ENCODE measurements at regions not wholly inside any gene's neighbourhood (a gene's known extent, or its start where the extent isn't known, plus 50 kb on each side); places are given as distances from the start of the nearest gene placed in this dataset.

- no CpG with 5 or more reads among the region's 4 CpGs for WGBS (ENCODE audit: extremely low coverage, insufficient coverage, insufficient read length)
Measured at GRCh38 chr2:71971493-71971892, 176.2 kb downstream of the CYP26B1 start.

GRCh38 chr2:71965530-71965929 is 182.1 kb downstream of the CYP26B1 start:
- no peak overlapping the region for H3K4me3 ChIP-seq (ENCODE audit: low read depth, low read length)
- H3K9me3 ChIP-seq (ENCODE audit: insufficient read depth, low read depth, low read length) = no peaks in the 10 kb centered on the region
- no peaks in the 10 kb centered on the region for H3K4me1 ChIP-seq (ENCODE audit: control insufficient read depth in 1 of 2, insufficient read depth in 2 of 2, low read length in 2 of 2)

More at GRCh38 chr2:71971493-71971892, 176.2 kb downstream of the CYP26B1 start:
- Histone ChIP-seq H3K9ac (ENCODE audit: low read length) (no peak overlapping the region), H3K36me3 (ENCODE audit: control insufficient read depth in 1 of 2, insufficient read depth in 2 of 2, low read length in 2 of 2) (no peaks in the 10 kb centered on the region), H3K79me2 (ENCODE audit: control insufficient read depth, insufficient read depth, low read length, poor library complexity) (no peaks in the 10 kb centered on the region), H3K4me1 (ENCODE audit: control insufficient read depth in 1 of 2, insufficient read depth in 2 of 2, low read length in 2 of 2) (no peaks in the 10 kb centered on the region), H3K27ac (ENCODE audit: low read depth, low read length) (no peak overlapping the region), H4K8ac (ENCODE audit: low read depth, low read length) (no peak overlapping the region), H3K27me3 (ENCODE audit: insufficient read depth, low read length) (no peaks in the 10 kb centered on the region), H3K23ac (ENCODE audit: low read length) (no peak overlapping the region), H2AFZ (ENCODE audit: insufficient read depth, low read length, poor library complexity) (no peak overlapping the region), H3K18ac (ENCODE audit: low read length) (no peak overlapping the region), H3K79me1 (ENCODE audit: low read length) (no peaks in the 10 kb centered on the region), H3K9me3 (ENCODE audit: insufficient read depth, low read depth, low read length) (peaks cover 2% of the 10 kb centered on the region), H2BK5ac (ENCODE audit: low read depth, low read length, poor library complexity) (no peak overlapping the region), H4K91ac (ENCODE audit: low read depth, low read length) (no peak overlapping the region), H2AK5ac (ENCODE audit: low read length) (no peak overlapping the region), H3K4ac (ENCODE audit: low read depth, low read length) (no peak overlapping the region), H3K4me3 (ENCODE audit: low read depth, low read length) (no peak overlapping the region), H3K14ac (ENCODE audit: low read length) (no peak overlapping the region), H2BK120ac (ENCODE audit: insufficient read depth, low read length, poor library complexity) (no peak overlapping the region), H2BK12ac (ENCODE audit: low read length) (no peak overlapping the region), H3K4me2 (ENCODE audit: low read length) (no peak overlapping the region), H4K12ac (ENCODE audit: low read depth, low read length) (no peak overlapping the region)
- no peak for DNase-seq

GRCh38 chr2:71962911-71963694 is 184.6 kb downstream of the CYP26B1 start:
- Histone ChIP-seq H2BK5ac (ENCODE audit: low read depth, low read length, poor library complexity) (no peak overlapping the region), H3K79me2 (ENCODE audit: control insufficient read depth, insufficient read depth, low read length, poor library complexity) (no peaks in the 10 kb centered on the region), H4K12ac (ENCODE audit: low read depth, low read length) (no peak overlapping the region), H2AK5ac (ENCODE audit: low read length) (no peak overlapping the region), H2BK120ac (ENCODE audit: insufficient read depth, low read length, poor library complexity) (no peak overlapping the region), H3K36me3 (ENCODE audit: control insufficient read depth in 1 of 2, insufficient read depth in 2 of 2, low read length in 2 of 2) (no peaks in the 10 kb centered on the region), H2AFZ (ENCODE audit: insufficient read depth, low read length, poor library complexity) (no peak overlapping the region), H3K4me3 (ENCODE audit: low read depth, low read length) (no peak overlapping the region), H3K18ac (ENCODE audit: low read length) (no peak overlapping the region), H3K9ac (ENCODE audit: low read length) (no peak overlapping the region), H3K4me1 (ENCODE audit: control insufficient read depth in 1 of 2, insufficient read depth in 2 of 2, low read length in 2 of 2) (no peaks in the 10 kb centered on the region), H4K91ac (ENCODE audit: low read depth, low read length) (no peak overlapping the region), H3K14ac (ENCODE audit: low read length) (no peak overlapping the region), H3K23ac (ENCODE audit: low read length) (no peak overlapping the region), H3K27ac (ENCODE audit: low read depth, low read length) (no peak overlapping the region), H4K8ac (ENCODE audit: low read depth, low read length) (no peak overlapping the region), H3K9me3 (ENCODE audit: insufficient read depth, low read depth, low read length) (no peaks in the 10 kb centered on the region), H2BK12ac (ENCODE audit: low read length) (no peak overlapping the region), H3K4ac (ENCODE audit: low read depth, low read length) (no peak overlapping the region), H3K4me2 (ENCODE audit: low read length) (no peak overlapping the region), H3K27me3 (ENCODE audit: insufficient read depth, low read length) (no peaks in the 10 kb centered on the region), H3K79me1 (ENCODE audit: low read length) (no peaks in the 10 kb centered on the region)
- no peak for DNase-seq
- WGBS (ENCODE audit: extremely low coverage, insufficient coverage, insufficient read length) = no CpG with 5 or more reads among the region's 10 CpGs

More at GRCh38 chr2:71965530-71965929, 182.1 kb downstream of the CYP26B1 start:
- H2AK5ac ChIP-seq (ENCODE audit: low read length) = no peak overlapping the region
- H2BK120ac ChIP-seq (ENCODE audit: insufficient read depth, low read length, poor library complexity) = no peak overlapping the region
- H3K4me2 ChIP-seq (ENCODE audit: low read length) = no peak overlapping the region
- no peaks in the 10 kb centered on the region for H3K36me3 ChIP-seq (ENCODE audit: control insufficient read depth in 1 of 2, insufficient read depth in 2 of 2, low read length in 2 of 2)
- no peaks in the 10 kb centered on the region for H3K79me1 ChIP-seq (ENCODE audit: low read length)
- H3K9ac ChIP-seq (ENCODE audit: low read length) = no peak overlapping the region
- H3K23ac ChIP-seq (ENCODE audit: low read length) = no peak overlapping the region
- no peak overlapping the region for H3K14ac ChIP-seq (ENCODE audit: low read length)
- no peak overlapping the region for H2AFZ ChIP-seq (ENCODE audit: insufficient read depth, low read length, poor library complexity)
- no peak overlapping the region for H3K18ac ChIP-seq (ENCODE audit: low read length)
- no peak overlapping the region for H3K27ac ChIP-seq (ENCODE audit: low read depth, low read length)
- no peak overlapping the region for H4K12ac ChIP-seq (ENCODE audit: low read depth, low read length)
- no peaks in the 10 kb centered on the region for H3K27me3 ChIP-seq (ENCODE audit: insufficient read depth, low read length)
- no peak overlapping the region for H3K4ac ChIP-seq (ENCODE audit: low read depth, low read length)
- no peak overlapping the region for H4K8ac ChIP-seq (ENCODE audit: low read depth, low read length)
- no CpG with 5 or more reads among the region's 1 CpG for WGBS (ENCODE audit: extremely low coverage, insufficient coverage, insufficient read length)
- DNase-seq = no peak
- no peak overlapping the region for H2BK12ac ChIP-seq (ENCODE audit: low read length)
- H3K79me2 ChIP-seq (ENCODE audit: control insufficient read depth, insufficient read depth, low read length, poor library complexity) = no peaks in the 10 kb centered on the region
- H2BK5ac ChIP-seq (ENCODE audit: low read depth, low read length, poor library complexity) = no peak overlapping the region
- H4K91ac ChIP-seq (ENCODE audit: low read depth, low read length) = no peak overlapping the region

- no peak overlapping the region for H3K9ac ChIP-seq (ENCODE audit: low read length)
- H4K12ac ChIP-seq (ENCODE audit: low read depth, low read length) = no peak overlapping the region
- no peaks in the 10 kb centered on the region for H3K27me3 ChIP-seq (ENCODE audit: insufficient read depth, low read length)
- H4K8ac ChIP-seq (ENCODE audit: low read depth, low read length) = no peak overlapping the region
- H3K4ac ChIP-seq (ENCODE audit: low read depth, low read length) = no peak overlapping the region
- no peak overlapping the region for H3K23ac ChIP-seq (ENCODE audit: low read length)
- H3K18ac ChIP-seq (ENCODE audit: low read length) = no peak overlapping the region
- H3K27ac ChIP-seq (ENCODE audit: low read depth, low read length) = no peak overlapping the region
- H2BK120ac ChIP-seq (ENCODE audit: insufficient read depth, low read length, poor library complexity) = no peak overlapping the region
- no peaks in the 10 kb centered on the region for H3K79me1 ChIP-seq (ENCODE audit: low read length)
- no peak overlapping the region for H2BK5ac ChIP-seq (ENCODE audit: low read depth, low read length, poor library complexity)
- no peak overlapping the region for H3K4me2 ChIP-seq (ENCODE audit: low read length)
- H3K14ac ChIP-seq (ENCODE audit: low read length) = no peak overlapping the region
- H2AFZ ChIP-seq (ENCODE audit: insufficient read depth, low read length, poor library complexity) = no peak overlapping the region
- no peak for DNase-seq
- WGBS (ENCODE audit: extremely low coverage, insufficient coverage, insufficient read length) = no CpG with 5 or more reads among the region's 3 CpGs
- H4K91ac ChIP-seq (ENCODE audit: low read depth, low read length) = no peak overlapping the region
- H3K79me2 ChIP-seq (ENCODE audit: control insufficient read depth, insufficient read depth, low read length, poor library complexity) = no peaks in the 10 kb centered on the region
- no peak overlapping the region for H2BK12ac ChIP-seq (ENCODE audit: low read length)
- no peak overlapping the region for H2AK5ac ChIP-seq (ENCODE audit: low read length)
- H3K36me3 ChIP-seq (ENCODE audit: control insufficient read depth in 1 of 2, insufficient read depth in 2 of 2, low read length in 2 of 2) = no peaks in the 10 kb centered on the region
- H3K9me3 ChIP-seq (ENCODE audit: insufficient read depth, low read depth, low read length) = no peaks in the 10 kb centered on the region
- H3K4me1 ChIP-seq (ENCODE audit: control insufficient read depth in 1 of 2, insufficient read depth in 2 of 2, low read length in 2 of 2) = no peaks in the 10 kb centered on the region
- H3K4me3 ChIP-seq (ENCODE audit: low read depth, low read length) = no peak overlapping the region
Measured at GRCh38 chr2:71962350-71962749, 185.3 kb downstream of the CYP26B1 start.
